ENCODE measurements at regions not wholly inside any gene's neighbourhood (a gene's known extent, or its start where the extent isn't known, plus 50 kb on each side); places are given as distances from the start of the nearest gene placed in this dataset.

- no peak for TF ChIP-seq CTCF (IDR thresholded peaks at IDR 0.05; ENCODE audit: insufficient read depth, low read length, poor library complexity, severe bottlenecking)
- no peak for DNase-seq (ENCODE audit: extremely low read depth, insufficient read length)
- no peaks in the 10 kb centered on the region for H3K36me3 ChIP-seq (ENCODE audit: control insufficient read depth, insufficient read depth, low read length)
- H3K27me3 ChIP-seq (replicated peaks; ENCODE audit: control insufficient read depth, insufficient read depth, low read length), result peaks cover 1% of the 10 kb centered on the region
- H3K4me3 ChIP-seq (replicated peaks; ENCODE audit: low read depth, low read length), result no peak overlapping the region
Measured at GRCh38 chr11:134665188-134665535, 253.1 kb upstream of the B3GAT1 start.

- H3K36me3 ChIP-seq (ENCODE audit: control insufficient read depth, insufficient read depth, low read length), result no peaks in the 10 kb centered on the region
- H3K4me3 ChIP-seq (replicated peaks; ENCODE audit: low read depth, low read length), result no peak overlapping the region
- H3K27me3 ChIP-seq (replicated peaks; ENCODE audit: control insufficient read depth, insufficient read depth, low read length), result peaks cover 1% of the 10 kb centered on the region
- DNase-seq (ENCODE audit: extremely low read depth, insufficient read length), result no peak
- no peak for TF ChIP-seq CTCF (IDR thresholded peaks at IDR 0.05; ENCODE audit: insufficient read depth, low read length, poor library complexity, severe bottlenecking)
Measured at GRCh38 chr11:134664447-134665187, 252.6 kb upstream of the B3GAT1 start.

DNA sequence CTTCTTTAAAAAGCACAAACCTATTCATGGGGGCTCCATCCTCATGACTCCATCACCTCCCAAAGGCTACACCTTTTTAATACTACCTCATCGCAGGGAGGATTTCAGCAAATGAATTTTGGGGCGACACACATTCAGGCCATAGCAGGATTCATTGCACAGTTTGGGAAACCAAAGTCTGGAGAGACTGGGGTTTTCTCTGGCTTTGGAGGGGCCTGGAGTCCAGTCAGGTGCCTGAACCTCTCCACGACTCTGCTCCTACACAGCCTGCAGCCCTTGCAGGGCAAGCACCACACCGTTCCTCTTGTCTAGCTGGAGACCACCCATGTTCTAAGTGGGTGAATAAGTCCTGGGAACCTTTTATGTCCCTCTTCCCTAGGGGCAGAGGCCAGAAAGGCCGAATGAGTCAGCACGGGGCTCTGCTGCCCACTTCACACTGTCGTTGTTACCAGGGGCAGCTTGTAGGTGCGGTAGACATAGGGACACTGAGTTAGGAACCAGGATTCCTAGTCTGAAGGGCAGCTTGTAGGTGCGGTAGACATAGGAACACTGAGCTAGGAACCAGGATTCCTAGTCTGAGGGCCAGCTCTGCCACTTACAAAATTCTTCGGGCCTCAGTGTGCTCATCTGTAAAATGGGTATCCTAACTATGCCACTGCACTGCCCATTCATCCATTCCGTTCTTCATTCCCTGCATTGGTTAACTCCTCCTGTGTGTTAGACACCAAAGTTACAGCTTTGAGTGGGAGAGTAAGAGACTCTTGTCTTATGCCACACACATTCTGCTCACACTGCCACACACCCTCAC is 251.7 kb upstream of the B3GAT1 start:
- no peaks in the 10 kb centered on the region for H3K36me3 ChIP-seq (ENCODE audit: control insufficient read depth, insufficient read depth, low read length)
- no peak for DNase-seq (ENCODE audit: extremely low read depth, insufficient read length)
- H3K27me3 ChIP-seq (replicated peaks; ENCODE audit: control insufficient read depth, insufficient read depth, low read length), result no peaks in the 10 kb centered on the region; the same call in none of the 2 replicates
- H3K4me3 ChIP-seq (replicated peaks; ENCODE audit: low read depth, low read length), result no peak overlapping the region
- TF ChIP-seq CTCF (IDR thresholded peaks at IDR 0.05; ENCODE audit: insufficient read depth, low read length, poor library complexity, severe bottlenecking), result no peak

GRCh38 chr11:134662629-134663360 is 250.8 kb upstream of the B3GAT1 start:
- DNase-seq (ENCODE audit: extremely low read depth, insufficient read length), result no peak
- Histone ChIP-seq H3K4me3 (replicated peaks; ENCODE audit: low read depth, low read length) (no peak overlapping the region), H3K27me3 (replicated peaks; ENCODE audit: control insufficient read depth, insufficient read depth, low read length) (no peaks in the 10 kb centered on the region; the same call in 1 of the 2 replicates), H3K36me3 (ENCODE audit: control insufficient read depth, insufficient read depth, low read length) (no peaks in the 10 kb centered on the region)
- TF ChIP-seq CTCF (IDR thresholded peaks at IDR 0.05; ENCODE audit: insufficient read depth, low read length, poor library complexity, severe bottlenecking), result no peak

- no peak for TF ChIP-seq CTCF (IDR thresholded peaks at IDR 0.05; ENCODE audit: insufficient read depth, low read length, poor library complexity, severe bottlenecking)
- no peak overlapping the region for H3K4me3 ChIP-seq (replicated peaks; ENCODE audit: low read depth, low read length)
- H3K36me3 ChIP-seq (ENCODE audit: control insufficient read depth, insufficient read depth, low read length), result no peaks in the 10 kb centered on the region
- no peaks in the 10 kb centered on the region for H3K27me3 ChIP-seq (replicated peaks; ENCODE audit: control insufficient read depth, insufficient read depth, low read length)
- no peak for DNase-seq (ENCODE audit: extremely low read depth, insufficient read length)
Measured at GRCh38 chr11:134661660-134662059, 249.6 kb upstream of the B3GAT1 start.
